ENCODE measurements at regions not wholly inside any gene's neighbourhood (a gene's known extent, or its start where the extent isn't known, plus 50 kb on each side); places are given as distances from the start of the nearest gene placed in this dataset.
"Not testable (repeated sequence)": the region's sequence is repeated elsewhere in the genome, so short reads cannot be mapped to it uniquely, and the experiment has no call there.

- no peak for DNase-seq
Observed at GRCh38 chr3:115398506-115398905, 224.8 kb upstream of the GAP43 start.

GRCh38 chr3:115399750-115400149, 223.6 kb upstream of the GAP43 start:
- no peak for DNase-seq

GRCh38 chr3:115401298-115401697, 222.0 kb upstream of the GAP43 start:
- no peak for DNase-seq

DNA sequence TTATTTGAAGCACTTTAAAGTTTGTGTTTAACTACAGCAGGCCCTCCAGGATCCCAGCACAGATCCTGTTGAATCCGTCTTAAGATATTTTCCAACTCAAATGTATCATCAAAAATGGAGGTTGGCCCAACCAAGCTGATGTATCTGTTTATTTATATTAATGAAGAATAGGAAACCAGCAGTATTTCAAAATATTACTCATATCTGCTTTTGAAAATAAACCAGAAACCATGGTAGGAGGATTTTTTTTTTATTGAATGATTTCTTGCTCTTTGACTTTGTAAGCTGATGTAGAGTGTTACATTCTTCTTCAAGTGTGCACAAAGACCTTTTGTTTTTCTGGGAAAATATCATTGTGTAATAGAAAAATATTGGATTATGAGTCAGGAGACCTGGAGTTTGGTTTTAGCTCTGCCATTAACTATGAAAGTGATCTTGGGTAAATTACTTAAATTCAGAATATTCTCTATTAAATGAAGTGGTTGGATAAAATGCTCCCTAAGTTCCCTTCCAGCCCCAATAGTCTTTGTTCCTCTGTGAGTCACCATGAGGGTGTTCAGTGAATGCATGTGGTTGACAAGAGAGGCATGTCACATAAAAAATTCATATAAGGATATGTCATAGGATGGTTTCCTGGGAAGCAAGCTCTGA, 221.3 kb upstream of the GAP43 start:
- no peak for DNase-seq

DNA sequence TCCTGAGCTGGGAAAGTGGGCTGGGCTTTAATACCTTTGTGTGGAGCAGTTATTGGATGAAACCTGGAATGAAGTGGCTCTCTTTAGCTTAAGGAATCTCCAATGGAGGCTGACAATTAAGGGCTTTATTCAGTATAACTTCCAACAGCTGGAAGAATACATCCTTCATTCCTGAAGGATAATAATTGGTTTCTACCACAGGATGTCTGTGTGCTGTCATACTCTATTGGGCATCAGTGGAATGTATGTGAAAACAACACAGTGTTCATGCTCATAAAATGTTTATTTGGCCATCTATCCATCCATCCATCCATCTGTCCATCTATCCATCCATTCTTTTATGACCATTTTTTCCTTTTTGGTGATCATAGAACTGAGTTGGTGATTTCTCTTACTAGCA, 220.7 kb upstream of the GAP43 start:
- DNase-seq, result no peak

GRCh38 chr3:115403786-115404185, 219.5 kb upstream of the GAP43 start:
- no peak for DNase-seq

DNA sequence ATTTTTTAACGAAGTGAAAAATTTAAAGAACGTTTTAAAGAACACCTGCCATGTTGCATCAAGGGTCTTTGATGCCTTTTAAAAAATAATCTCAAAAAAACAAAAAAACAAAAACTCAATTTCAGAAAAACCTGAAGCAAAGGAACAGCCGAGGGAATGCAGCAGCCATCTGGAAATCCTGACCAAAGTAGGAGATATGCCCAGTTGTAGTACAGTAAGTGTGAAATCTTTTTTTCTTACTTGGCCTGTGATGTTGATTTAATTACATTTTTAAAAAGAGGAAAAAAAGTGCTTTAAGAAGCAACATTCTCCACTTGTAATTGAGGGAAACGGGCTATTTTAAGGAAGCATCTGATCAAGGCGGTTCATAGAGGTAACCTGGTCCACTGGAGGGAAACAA, 213.7 kb upstream of the GAP43 start:
- no peak for DNase-seq

DNA sequence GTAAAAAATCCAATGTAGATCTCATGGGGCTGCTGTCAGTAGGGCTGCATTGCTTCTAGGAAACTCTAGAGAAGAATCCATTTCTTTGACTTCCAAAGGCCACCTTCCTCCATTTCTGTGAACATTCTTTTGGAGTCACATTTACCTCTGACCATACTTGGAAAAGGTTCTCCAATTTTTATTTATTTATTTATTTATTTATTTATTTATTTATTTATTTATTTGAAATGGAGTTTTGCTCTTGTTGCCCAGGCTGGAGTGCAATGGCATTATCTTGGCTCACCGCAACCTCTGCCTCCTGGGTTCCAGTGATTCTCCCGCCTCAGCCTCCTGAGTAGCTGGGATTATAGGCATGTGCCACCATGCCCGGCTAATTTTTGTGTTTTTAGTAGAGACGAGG, 208.7 kb upstream of the GAP43 start:
- not testable (repeated sequence) for DNase-seq

- no peak for DNase-seq
Observed at GRCh38 chr3:115415246-115415996, 207.9 kb upstream of the GAP43 start.

DNA sequence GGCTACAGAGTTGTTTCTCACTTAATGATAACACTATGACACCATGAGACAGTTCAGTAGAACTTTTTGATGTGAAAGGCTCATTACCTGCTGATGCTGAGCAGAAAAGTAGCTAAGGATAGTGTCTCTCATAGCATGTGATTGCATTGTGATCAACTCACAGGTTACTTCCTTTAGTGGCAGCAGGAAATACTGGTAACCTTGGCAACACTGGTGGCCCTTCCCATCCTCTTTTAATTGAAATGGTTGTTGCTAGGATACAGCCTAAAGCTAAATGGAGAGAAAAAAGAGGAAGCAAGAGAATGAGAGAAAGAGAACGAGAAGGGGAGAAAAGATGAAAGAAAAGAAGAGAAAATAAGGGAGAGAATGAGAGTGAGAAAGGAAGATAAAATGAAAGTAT, 204.7 kb upstream of the GAP43 start:
- DNase-seq, result no peak

GRCh38 chr3:115420086-115420485, 203.2 kb upstream of the GAP43 start:
- no peak for DNase-seq

- DNase-seq, result no peak
Observed at GRCh38 chr3:115423170-115423569, 200.1 kb upstream of the GAP43 start.

- DNase-seq, result no peak
Observed at GRCh38 chr3:115428841-115429240, 194.5 kb upstream of the GAP43 start.

DNA sequence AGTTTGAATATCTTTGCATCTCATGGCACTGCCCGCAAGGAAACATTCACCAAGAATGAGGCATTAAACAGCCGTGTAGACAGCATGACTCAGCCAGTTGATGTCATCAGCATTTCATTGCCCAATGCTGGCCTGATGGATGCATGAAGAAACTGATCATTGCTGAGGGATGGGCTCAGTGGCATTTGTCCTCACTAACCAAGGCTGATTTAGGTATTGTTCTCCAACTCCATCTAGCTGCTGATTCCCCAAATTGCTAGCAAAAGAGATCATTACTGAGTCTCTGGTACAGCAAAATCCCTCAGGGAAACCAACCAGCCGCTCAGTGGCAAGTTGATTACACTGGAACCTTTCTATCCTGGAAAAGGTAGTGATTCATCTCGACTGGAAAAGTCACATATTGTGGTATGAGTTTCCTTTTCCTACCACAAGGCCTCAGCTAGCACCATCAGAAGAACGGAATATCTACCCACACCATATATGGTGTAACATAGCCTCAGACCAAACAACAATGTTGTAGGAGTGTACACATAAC, 186.5 kb upstream of the GAP43 start:
- no peak for DNase-seq

DNA sequence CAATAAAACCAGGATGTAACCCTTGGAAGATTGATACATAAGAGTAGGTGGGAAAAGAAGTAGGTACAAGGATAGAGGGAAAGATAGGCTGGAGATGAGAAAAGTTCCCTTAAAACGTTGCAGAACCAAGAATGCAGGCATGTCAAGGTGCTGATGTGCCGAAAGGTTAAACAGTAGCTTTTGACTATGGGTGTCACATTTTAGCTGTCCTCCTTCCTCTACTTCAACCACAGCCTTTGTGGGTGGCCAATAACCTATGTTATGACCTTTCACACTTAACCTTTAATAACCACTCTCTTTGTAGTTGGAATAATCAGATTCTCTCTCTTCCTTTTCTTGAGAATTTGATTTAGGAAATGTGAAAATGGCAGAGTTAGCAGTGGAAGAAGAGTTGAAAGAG, 184.5 kb upstream of the GAP43 start:
- no peak for DNase-seq

GRCh38 chr3:115445559-115445958, 177.8 kb upstream of the GAP43 start:
- DNase-seq, result no peak

- no peak for DNase-seq
Observed at GRCh38 chr3:115448851-115449250, 174.5 kb upstream of the GAP43 start.

- no peak for DNase-seq
Observed at GRCh38 chr3:115450036-115450435, 173.3 kb upstream of the GAP43 start.

DNA sequence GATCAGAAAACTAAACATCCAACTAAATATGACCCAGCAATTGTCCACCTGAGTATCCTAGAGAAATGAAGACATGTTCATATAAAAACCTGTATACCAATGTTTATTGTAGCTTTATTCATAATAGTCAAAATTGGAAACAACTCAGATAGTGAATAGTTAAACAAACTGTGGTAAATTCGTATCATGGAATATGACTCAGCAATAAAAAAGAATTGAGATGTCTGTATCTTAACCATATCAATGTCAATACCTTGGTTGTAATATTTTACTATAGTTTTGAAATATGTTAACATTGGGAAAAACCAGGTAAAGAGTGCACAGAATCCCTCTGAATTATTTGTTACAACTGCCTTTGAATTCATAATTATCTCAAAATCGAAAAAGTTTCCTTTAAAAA, 159.3 kb upstream of the GAP43 start:
- no peak for DNase-seq

DNA sequence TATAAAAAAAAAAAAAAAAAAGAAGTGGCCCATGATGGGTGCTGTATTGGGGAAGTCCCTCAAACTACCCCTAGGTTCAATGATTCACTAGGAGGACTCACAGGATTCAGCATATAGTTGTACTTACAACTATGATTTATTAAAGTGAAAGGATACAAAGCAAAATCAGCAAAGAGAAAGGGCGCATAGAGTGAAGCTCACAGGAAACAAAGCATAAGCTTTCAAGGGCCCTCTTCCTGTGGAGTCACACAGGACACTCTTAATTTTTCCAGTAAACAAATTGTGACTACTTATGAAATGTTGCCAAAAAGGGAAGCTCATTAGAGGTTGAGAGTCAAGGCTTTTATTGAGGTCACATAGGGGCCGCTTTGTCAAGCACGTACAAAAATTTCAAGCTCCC, 153.7 kb upstream of the GAP43 start:
- no peak for DNase-seq

GRCh38 chr3:115470254-115470653, 153.1 kb upstream of the GAP43 start:
- DNase-seq, result no peak

GRCh38 chr3:115475178-115476041, 147.9 kb upstream of the GAP43 start:
- no peak for DNase-seq

GRCh38 chr3:115476472-115476871, 146.8 kb upstream of the GAP43 start:
- no peak for DNase-seq

DNA sequence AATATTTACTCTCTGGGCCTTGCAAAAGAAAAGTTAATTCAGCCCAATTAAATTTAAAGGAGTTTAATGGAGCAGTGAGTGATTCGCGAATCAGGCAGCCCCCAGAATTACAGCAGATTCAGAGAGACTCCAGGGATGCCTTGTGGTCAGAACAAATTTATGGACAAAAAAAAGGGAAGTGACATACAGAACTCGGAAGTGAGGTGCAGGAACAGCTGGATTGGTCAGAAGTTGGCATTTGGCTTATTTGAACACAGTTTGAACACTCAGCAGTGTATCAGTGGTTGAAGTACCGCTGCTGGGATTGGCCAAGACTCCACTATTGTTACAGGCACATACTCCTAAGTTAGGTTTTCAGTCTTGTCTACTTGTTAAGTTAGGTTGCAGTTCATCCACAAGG, 145.0 kb upstream of the GAP43 start:
- no peak for DNase-seq
